CD4-positive, alpha-beta T cell treated with Interleukin-1 beta for 1 hour (primary cell): ENCODE measurements at regions not wholly inside any gene's neighbourhood (a gene's known extent, or its start where the extent isn't known, plus 50 kb on each side); places are given as distances from the start of the nearest gene placed in this dataset.

ENCODE experiments used
- DNase-seq, 2 donors: peaks; one replicate each; pipeline ENCODE4 v3.0.0-alpha.2; 2020 to 2022

GRCh38 chr15:36313736-36314280, 265.6 kb upstream of the CDIN1 start:
- no peak for DNase-seq

- no peak for DNase-seq
Observed at GRCh38 chr15:36315649-36316048, 263.8 kb upstream of the CDIN1 start.

DNA sequence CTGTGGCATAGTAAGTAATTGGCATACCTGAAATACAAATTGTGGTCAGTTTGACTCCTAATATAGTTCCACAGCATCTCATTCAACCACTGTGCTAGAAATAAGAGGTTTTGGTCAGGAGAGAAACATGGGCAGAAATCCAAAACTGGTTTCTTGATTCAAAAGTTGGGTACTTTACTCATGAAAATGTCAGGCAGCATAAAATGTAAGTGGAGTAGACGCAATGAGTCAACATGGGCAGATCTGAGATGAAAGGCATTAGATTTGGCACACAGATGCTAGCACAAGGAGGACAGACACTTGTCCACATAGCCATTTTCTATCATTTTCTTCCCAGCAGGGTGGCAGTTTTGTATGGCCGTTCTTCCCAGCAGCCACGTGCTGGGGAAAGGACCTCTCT, 255.8 kb upstream of the CDIN1 start:
- DNase-seq: no peak

DNA sequence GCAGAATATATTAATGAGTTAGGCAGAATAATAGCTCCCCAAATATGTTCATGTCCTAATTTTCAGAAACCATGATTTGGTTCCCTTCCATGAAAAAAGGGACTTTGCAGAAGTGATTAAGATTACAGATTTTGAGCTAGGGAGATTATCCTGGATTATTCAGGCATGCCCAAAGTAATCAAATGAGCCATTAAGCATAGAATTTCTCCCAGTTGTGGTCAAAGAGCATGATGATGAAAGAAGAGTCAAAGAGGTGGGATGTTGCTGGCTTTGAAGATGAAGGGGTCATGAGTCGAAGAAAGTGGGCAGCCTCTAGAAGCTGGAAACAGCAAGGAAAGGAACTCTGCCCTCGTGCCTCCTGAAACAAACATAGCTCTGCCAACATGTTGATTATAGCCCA, 254.2 kb upstream of the CDIN1 start:
- no peak for DNase-seq

- DNase-seq: no peak
Observed at GRCh38 chr15:36329592-36329991, 249.8 kb upstream of the CDIN1 start.

DNA sequence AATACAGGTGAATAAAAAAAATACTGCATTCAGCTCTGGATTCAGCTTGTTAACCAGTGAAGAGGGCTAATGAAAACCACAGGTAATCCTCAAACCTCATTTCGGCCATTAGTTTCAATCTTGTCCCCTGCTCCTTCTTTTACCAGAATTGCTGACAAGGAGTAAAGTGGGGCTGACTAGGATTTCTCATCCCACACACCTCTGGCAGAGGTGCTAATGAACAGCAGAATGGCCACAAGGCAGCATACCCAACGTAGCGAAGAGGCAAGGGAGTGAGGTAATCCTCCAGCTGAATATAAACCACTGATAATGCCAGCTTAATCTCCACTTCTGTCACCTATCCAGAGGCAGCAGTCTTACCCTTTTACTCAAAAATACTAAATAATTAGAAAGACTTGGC, 248.8 kb upstream of the CDIN1 start:
- no peak for DNase-seq

DNA sequence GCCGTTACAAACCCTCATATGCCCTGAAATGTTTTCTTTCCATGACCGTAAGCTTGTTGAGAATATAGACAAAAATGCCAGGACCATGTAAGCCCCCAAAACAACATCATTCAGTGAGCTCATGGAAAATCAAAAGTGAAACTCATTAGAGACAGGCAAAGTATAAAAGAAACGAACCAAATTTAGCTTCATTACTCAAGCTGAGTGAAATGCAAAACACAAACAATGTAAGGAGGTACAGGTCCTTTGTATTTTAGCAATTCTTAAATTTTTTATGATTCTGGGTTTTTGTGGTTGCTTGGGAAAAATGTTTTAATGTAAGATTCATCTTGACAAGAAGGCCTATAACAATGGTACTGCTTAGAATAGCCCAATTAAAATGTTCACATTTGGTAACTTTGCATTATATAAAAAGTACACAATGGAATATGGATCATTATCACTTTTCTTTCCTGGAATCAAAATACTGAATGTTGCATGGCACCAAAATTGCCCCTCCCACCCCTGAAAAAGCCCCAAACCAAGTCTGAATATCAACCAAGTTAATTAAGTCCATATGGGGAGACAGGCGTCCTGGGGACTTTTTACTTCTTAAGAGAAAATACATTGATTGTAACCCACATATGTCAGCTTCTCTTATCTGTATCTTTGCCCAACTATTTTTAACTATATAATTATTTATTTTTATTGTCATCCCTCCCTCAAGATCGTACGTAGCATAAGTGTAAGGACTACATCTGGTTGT, 247.7 kb upstream of the CDIN1 start:
- DNase-seq: no peak

DNA sequence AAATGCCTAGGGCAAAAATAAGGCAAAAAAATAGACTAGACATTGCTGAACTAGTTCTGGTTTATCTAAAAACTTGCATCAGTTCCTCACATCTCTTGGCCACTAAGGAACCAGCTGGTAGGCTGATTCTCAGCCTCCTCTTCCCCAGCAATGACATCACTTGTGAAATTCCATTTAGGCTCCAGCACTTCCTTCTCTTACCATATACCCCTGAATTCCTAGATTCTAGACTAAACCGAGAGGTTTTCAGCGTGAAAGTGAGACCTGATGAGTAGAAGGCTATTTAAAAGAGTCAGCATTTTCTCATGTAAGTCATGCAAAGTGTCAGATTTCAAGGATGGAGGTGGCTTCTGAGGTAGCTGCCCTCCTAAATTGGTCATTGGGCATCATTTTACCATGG, 247.1 kb upstream of the CDIN1 start:
- no peak for DNase-seq

DNA sequence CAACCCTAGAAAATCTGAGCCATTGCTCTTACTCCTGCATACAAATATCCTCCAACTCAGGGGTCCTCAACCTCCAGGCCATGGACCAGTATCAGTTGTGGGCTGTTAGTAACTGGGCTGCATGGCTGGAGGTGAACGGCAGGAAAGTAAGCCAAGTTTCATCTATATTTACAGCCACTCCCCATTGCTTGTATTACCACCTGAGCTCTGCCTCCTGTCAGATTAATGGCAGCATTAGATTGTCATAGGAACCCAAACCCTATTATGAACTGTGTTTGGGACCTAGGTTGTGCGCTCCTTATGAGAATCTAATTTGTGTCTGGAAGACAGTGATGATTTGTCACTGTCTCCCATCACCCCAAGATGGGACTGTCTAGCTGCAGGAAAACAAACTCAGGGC, 246.5 kb upstream of the CDIN1 start:
- DNase-seq: no peak

GRCh38 chr15:36334059-36334458, 245.4 kb upstream of the CDIN1 start:
- DNase-seq: no peak

DNA sequence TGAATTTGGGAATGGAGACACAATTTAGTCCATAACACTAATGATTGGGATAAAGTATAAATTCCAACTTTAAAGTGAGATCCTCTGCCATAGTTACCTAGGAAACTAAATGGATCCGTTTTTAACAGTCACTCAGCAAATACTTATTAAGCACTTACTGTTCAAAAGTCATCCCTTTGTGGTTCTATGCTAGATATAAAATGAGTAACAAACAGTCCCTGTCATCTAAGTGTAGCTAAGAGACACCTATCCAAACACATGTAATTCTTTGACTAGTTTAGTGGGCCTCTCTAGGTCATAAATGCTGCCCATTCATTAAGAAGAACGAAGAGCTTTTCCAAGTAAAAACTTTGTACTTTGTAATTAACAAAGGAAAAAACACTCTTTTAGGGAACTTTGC, 244.2 kb upstream of the CDIN1 start:
- DNase-seq: no peak

- DNase-seq: no peak
Observed at GRCh38 chr15:36335659-36336058, 243.8 kb upstream of the CDIN1 start.

DNA sequence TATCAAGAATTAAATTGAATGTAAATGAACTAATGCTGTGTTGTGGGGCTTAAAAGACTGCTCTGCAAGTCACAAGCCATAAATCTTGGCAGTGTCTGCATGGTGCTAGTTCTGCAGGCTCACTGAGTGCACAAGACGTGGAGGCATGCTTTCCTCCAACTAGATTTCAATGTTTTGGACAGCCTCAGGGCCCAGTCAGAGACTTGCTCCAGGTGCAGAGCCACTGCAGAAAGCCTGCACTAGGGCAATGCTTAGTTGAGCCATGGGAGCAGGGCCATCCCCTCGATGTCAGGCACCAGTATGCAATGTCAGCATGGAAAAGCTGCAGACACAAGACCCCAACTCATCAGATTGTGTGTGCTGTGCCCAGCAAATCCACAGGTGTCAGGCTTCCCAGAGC, 234.5 kb upstream of the CDIN1 start:
- no peak for DNase-seq

- no peak for DNase-seq
Observed at GRCh38 chr15:36347272-36347858, 232.1 kb upstream of the CDIN1 start.

DNA sequence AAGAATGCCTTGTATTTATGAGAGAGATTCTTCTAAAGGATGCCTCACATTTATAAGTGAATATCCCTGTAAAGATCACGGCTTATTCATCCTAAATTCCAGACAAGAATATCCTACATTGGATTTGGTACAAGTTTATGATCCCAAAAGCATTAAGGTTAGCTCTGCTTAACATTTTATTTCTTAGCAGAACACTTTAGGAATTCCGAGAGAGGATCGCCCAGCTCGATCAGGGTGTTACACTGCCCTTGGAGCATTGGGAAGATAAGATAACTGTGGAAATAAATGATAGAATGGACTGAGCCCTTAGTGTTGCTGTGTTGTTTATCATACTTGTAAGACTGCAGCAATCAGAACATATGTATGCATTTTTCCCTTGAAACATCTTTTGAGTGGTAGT, 223.0 kb upstream of the CDIN1 start:
- DNase-seq: no peak

DNA sequence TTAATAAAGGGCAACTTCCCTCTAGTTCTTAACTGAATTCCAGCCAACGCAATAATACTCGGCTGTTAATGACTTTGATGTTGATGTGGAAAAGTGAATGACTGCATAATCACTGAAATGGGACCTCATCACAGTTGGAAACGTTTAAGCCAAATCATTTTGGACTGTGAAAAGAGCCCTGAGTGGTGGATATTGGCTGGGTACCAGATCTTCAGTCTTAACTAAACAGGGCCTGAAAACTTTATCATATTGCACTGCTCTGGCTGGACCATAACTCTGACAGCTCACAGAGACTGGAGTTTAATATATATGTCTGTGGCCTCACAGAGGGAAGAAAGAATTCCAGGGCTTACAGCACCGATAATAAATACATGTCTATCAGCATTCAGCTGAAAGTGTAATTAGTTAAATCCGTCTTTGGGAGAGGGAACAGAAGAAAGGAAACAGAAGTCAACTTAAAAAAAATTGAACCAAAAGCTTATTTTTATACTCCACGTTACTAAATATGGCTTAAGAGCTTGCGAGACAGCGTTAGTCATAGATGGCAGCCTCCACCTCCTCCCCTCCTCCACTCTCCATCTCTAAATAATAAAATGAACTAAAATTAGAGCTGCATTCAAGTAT, 222.3 kb upstream of the CDIN1 start:
- DNase-seq: no peak

GRCh38 chr15:36358094-36358493, 221.3 kb upstream of the CDIN1 start:
- no peak for DNase-seq

DNA sequence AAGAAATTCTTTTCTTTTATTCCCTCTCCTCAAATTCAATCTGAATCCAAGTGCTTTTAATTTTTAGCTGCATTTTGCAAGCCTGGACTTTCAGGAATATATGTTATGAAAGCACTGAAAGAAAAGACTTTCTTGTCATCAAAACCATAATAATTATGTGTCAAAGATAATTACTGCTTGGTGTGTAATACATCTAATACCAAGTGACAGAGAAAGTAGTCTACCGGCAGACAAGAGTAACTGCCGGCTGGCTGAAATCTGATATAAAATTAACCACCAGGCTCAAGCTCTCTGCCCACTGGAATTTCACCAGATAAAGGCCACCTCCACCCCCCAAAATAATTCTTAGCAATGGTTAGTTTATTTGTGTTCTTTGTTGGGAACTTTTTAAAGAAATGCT, 220.9 kb upstream of the CDIN1 start:
- DNase-seq: no peak

- no peak for DNase-seq
Observed at GRCh38 chr15:36359286-36359685, 220.1 kb upstream of the CDIN1 start.

- DNase-seq: no peak
Observed at GRCh38 chr15:36361351-36361870, 218.0 kb upstream of the CDIN1 start.

- no peak for DNase-seq
Observed at GRCh38 chr15:36362509-36362915, 216.9 kb upstream of the CDIN1 start.

- DNase-seq: no peak
Observed at GRCh38 chr15:36363335-36363734, 216.1 kb upstream of the CDIN1 start.

DNA sequence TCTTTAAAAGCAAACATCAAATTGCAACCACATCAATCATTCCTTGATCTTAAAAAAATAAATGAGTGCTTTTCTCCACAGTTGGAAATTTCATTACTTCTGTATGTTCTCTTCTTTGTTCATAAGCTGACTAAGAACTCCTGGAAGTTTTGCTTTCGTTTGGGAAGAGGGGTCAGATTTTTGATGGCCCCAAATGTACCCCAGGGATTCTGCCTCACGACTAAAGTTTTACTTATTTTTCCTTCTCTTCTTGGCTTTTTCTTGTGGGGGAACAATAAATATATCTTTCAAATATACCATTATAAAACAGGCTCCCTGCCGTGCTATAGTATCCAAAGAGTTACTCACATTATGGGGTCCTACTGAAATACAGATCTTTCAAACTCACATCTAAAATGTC, 215.0 kb upstream of the CDIN1 start:
- no peak for DNase-seq

DNA sequence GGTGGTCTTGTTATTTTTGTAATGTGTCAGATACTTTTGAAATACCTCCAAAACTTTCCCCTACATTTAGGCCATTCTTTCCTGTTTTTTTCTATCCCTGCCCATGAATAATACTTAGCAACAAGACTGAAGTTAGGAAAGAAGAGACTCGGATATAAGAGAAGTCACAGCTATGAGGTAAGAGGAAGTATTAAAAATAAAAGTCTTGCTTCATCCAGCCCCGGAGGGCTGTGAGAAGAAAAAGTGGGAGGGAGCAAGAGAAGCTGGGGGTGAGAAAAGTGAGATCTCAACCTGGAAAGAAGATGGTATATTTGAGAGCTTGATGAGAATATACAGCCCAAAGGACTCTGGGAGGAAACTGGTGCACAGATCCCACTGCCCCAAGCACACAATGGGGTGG, 213.5 kb upstream of the CDIN1 start:
- DNase-seq: no peak
